AG09309 (cell line): ENCODE measurements at regions not wholly inside any gene's neighbourhood (a gene's known extent, or its start where the extent isn't known, plus 50 kb on each side); places are given as distances from the start of the nearest gene placed in this dataset.

Experiments
- DNase-seq: peaks from one replicate; pipeline ENCODE4 v3.0.0-alpha.2; 2010; ENCODE audit warnings: low read depth
- H3K4me3 ChIP-seq: 2 replicates; pipeline ENCODE4 v1.5.1; 2011; ENCODE audit warnings: mild to moderate bottlenecking, low read depth, low read length, moderate library complexity; ENCODE audit not compliant: control insufficient read depth
- TF ChIP-seq, protein P1 (sequence below): IDR thresholded peaks from 2 replicates; pipeline ENCODE4 v1.5.1; 2011; ENCODE audit warnings: mild to moderate bottlenecking, low read depth, low read length, inconsistent platforms; ENCODE audit not compliant: insufficient read depth, control insufficient read depth; ENCODE audit errors: missing control alignments

DNA sequence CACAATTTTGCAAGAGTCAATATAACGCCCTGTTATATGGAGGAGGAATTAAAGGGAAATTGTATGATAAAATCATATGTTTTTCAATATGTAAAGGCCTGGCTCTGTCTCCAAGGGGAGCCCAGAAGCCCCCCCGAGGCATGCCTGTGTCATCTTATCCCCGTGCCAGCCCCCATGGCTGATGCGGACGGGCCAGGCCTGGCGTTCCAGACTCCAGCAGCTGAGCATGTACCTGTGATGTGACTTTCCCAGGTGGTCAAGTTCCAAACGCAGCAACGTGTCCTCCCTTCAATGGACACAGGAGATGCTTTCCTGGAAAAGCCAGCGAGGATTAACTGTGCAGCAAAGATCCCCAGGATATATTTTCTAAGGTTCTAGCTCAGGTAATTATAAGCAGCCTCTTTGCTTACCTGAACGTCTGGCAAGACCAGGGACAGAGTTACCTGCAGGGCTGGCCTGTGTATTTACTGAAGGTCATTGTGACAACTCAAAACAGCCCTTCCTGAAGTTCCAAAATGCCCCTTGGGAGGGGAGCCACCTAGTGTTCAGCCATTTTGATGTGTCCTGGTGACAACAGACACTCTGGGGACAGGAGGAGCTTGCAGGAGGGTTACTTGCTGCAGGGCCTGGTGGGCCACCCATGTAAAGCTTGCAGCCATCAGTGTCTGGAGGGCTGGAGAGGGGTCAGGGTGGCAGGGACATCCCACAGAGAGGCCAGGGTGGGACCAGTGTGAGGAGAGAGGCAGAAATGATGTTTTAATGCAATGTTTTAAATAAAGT is 53.3 kb upstream of the RNU6ATAC start:
- TF ChIP-seq, protein P1, sequence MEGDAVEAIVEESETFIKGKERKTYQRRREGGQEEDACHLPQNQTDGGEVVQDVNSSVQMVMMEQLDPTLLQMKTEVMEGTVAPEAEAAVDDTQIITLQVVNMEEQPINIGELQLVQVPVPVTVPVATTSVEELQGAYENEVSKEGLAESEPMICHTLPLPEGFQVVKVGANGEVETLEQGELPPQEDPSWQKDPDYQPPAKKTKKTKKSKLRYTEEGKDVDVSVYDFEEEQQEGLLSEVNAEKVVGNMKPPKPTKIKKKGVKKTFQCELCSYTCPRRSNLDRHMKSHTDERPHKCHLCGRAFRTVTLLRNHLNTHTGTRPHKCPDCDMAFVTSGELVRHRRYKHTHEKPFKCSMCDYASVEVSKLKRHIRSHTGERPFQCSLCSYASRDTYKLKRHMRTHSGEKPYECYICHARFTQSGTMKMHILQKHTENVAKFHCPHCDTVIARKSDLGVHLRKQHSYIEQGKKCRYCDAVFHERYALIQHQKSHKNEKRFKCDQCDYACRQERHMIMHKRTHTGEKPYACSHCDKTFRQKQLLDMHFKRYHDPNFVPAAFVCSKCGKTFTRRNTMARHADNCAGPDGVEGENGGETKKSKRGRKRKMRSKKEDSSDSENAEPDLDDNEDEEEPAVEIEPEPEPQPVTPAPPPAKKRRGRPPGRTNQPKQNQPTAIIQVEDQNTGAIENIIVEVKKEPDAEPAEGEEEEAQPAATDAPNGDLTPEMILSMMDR = peak; percentile 10
- no peak for DNase-seq
- no peak overlapping the region for H3K4me3 ChIP-seq

GRCh38 chr9:134218230-134218629 is 53.9 kb upstream of the RNU6ATAC start:
- DNase-seq = no peak
- H3K4me3 ChIP-seq = no peak overlapping the region
- TF ChIP-seq, protein P1 = no peak

DNA sequence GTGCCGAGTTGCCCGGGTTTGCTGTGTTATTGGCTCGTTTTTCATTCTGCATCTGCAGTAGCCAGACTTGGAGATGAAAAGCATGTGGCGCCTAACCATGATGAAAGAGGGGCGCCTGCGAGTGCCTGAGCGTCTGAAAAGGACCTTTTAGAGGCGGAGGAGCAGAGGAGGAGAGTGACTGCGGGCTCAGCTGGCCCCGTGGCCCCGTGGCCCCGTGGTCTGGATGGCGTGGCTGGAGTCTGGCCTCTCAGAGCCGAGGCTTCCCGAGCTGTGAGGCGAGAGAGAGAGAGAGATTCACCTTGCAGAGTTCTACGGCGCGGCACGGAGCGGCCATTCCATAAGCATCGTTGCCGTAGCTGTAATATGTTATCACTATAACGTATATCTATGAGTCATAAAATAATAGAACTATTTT is 55.3 kb upstream of the RNU6ATAC start:
- no peak overlapping the region for H3K4me3 ChIP-seq
- TF ChIP-seq, protein P1 = no peak
- DNase-seq = no peak

GRCh38 chr9:134220311-134220710 is 55.9 kb upstream of the RNU6ATAC start:
- TF ChIP-seq, protein P1 = no peak
- DNase-seq = no peak
- H3K4me3 ChIP-seq = no peak overlapping the region

- no peak for DNase-seq
- no peak overlapping the region for H3K4me3 ChIP-seq
- TF ChIP-seq, protein P1 = no peak
Measured at GRCh38 chr9:134221273-134222017, 57.1 kb upstream of the RNU6ATAC start.

GRCh38 chr9:134222018-134222573 is 57.7 kb upstream of the RNU6ATAC start:
- DNase-seq = no peak
- H3K4me3 ChIP-seq = no peak overlapping the region
- TF ChIP-seq, protein P1 = no peak
